Neuronal stem cell (in vitro differentiated cells): ENCODE measurements at regions not wholly inside any gene's neighbourhood (a gene's known extent, or its start where the extent isn't known, plus 50 kb on each side); places are given as distances from the start of the nearest gene placed in this dataset.
A peak's percentile ranks its signal among the peaks of the same experiment; 100 is the strongest.
"Not testable (repeated sequence)": the region's sequence is repeated elsewhere in the genome, so short reads cannot be mapped to it uniquely, and the experiment has no call there.

Source experiments
- DNase-seq: peaks from one replicate; pipeline ENCODE4 v3.0.0-alpha.2; 2013; ENCODE audit warnings: low spot score
- H2AFZ ChIP-seq: one replicate; pipeline ENCODE4 v1.6.1; 2013; ENCODE audit warnings: mild to moderate bottlenecking, low read length, inconsistent platforms
- H2AK5ac ChIP-seq: 2 replicates; pipeline ENCODE4 v1.6.1; 2013; ENCODE audit warnings: low read depth, mild to moderate bottlenecking, inconsistent platforms, low read length, moderate library complexity, mixed read lengths
- H2BK120ac ChIP-seq: 2 replicates; pipeline ENCODE4 v1.6.1; 2013; ENCODE audit warnings: low read depth, mild to moderate bottlenecking, inconsistent platforms, low read length, moderate library complexity, mixed read lengths
- H2BK12ac ChIP-seq: one replicate; pipeline ENCODE4 v1.6.1; 2013; ENCODE audit warnings: low read length, inconsistent platforms
- H2BK15ac ChIP-seq: 2 replicates; pipeline ENCODE4 v1.6.1; 2013; ENCODE audit warnings: mild to moderate bottlenecking, low read length, inconsistent platforms, mixed read lengths
- H2BK5ac ChIP-seq: one replicate; pipeline ENCODE4 v1.6.1; 2013; ENCODE audit warnings: inconsistent platforms, mild to moderate bottlenecking, low read length, moderate library complexity
- H3K14ac ChIP-seq: one replicate; pipeline ENCODE4 v1.6.1; 2013; ENCODE audit warnings: low read length, inconsistent platforms
- H3K18ac ChIP-seq: 2 replicates; pipeline ENCODE4 v1.6.1; 2013; ENCODE audit warnings: low read length, inconsistent platforms
- H3K23ac ChIP-seq: 2 replicates; pipeline ENCODE4 v1.6.1; 2013; ENCODE audit warnings: low read depth, mild to moderate bottlenecking, mixed read lengths, low read length, inconsistent platforms; ENCODE audit not compliant: poor library complexity
- H3K27ac ChIP-seq: replicated peaks from 3 replicates; pipeline ENCODE4 v1.5.1; 2013; ENCODE audit warnings: low read length, inconsistent platforms
- H3K27me3 ChIP-seq, 3 experiments: 2 replicates each; pipeline ENCODE4 v1.6.1; 2013; ENCODE audit warnings: low read length in 3 of 3, mild to moderate bottlenecking in 2 of 3, inconsistent platforms in 1 of 3, low read depth in 1 of 3, mixed read lengths in 1 of 3, moderate library complexity in 1 of 3; ENCODE audit not compliant: control insufficient read depth in 3 of 3, insufficient read depth in 3 of 3
- H3K36me3 ChIP-seq, 2 donors: replicated peaks in 1 of 2; 2 replicates each; pipeline ENCODE4 v1.6.1; 2013; ENCODE audit warnings: low read length in 2 of 2; ENCODE audit not compliant: control insufficient read depth in 2 of 2, insufficient read depth in 2 of 2
- H3K4ac ChIP-seq: 2 replicates; pipeline ENCODE4 v1.6.1; 2013; ENCODE audit warnings: inconsistent platforms, mild to moderate bottlenecking, low read length, moderate library complexity
- H3K4me1 ChIP-seq, 2 donors: 1 replicate in 1 of 2; 2 replicates in 1 of 2; pipeline ENCODE4 v1.6.1; 2013; ENCODE audit warnings: low read length in 2 of 2, low read depth in 1 of 2; ENCODE audit not compliant: control insufficient read depth in 2 of 2, insufficient read depth in 1 of 2
- H3K4me2 ChIP-seq: one replicate; pipeline ENCODE4 v1.6.1; 2013; ENCODE audit warnings: mild to moderate bottlenecking, low read length, inconsistent platforms; ENCODE audit not compliant: insufficient read depth, poor library complexity, severe bottlenecking
- H3K4me3 ChIP-seq, 2 donors: 2 replicates each; pipeline ENCODE4 v1.5.1; 2013; ENCODE audit warnings: low read length in 2 of 2, mild to moderate bottlenecking in 2 of 2, inconsistent platforms in 1 of 2, moderate library complexity in 1 of 2
- H3K79me1 ChIP-seq: one replicate; pipeline ENCODE4 v1.6.1; 2013; ENCODE audit warnings: low read depth, mild to moderate bottlenecking, inconsistent platforms, low read length, moderate library complexity
- H3K9ac ChIP-seq: one replicate; pipeline ENCODE4 v1.6.1; 2013; ENCODE audit warnings: mild to moderate bottlenecking, low read depth, low read length, inconsistent platforms; ENCODE audit not compliant: poor library complexity
- H3K9me3 ChIP-seq, 2 donors: replicated peaks in 1 of 2; 2 replicates each; pipeline versions ENCODE3 to v1.6.1; 2013; ENCODE audit warnings: low read length in 2 of 2, mild to moderate bottlenecking in 2 of 2, inconsistent platforms in 1 of 2, low read depth in 1 of 2, mixed read lengths in 1 of 2, moderate library complexity in 1 of 2; ENCODE audit not compliant: control insufficient read depth in 2 of 2, insufficient read depth in 1 of 2
- H4K8ac ChIP-seq: one replicate; pipeline ENCODE4 v1.6.1; 2013; ENCODE audit warnings: low read depth, mild to moderate bottlenecking, inconsistent platforms, low read length, moderate library complexity
- H4K91ac ChIP-seq: one replicate; pipeline ENCODE4 v1.6.1; 2013; ENCODE audit warnings: low read length, low read depth, mild to moderate bottlenecking, inconsistent platforms; ENCODE audit not compliant: poor library complexity
- WGBS, 2 donors: extraction: QIAGEN DNeasy Blood & Tissue Kit; methylation state at CpG; one replicate each; pipeline ENCODE4 v1.1.7; 2013; ENCODE audit warnings: missing lambda C conversion rate in 2 of 2, mixed read lengths in 1 of 2; ENCODE audit not compliant: insufficient read length in 2 of 2, insufficient replicate concordance in 1 of 2; ENCODE audit errors: extremely low coverage in 2 of 2; 5-methylcytosine and 5-hydroxymethylcytosine counted together

DNA sequence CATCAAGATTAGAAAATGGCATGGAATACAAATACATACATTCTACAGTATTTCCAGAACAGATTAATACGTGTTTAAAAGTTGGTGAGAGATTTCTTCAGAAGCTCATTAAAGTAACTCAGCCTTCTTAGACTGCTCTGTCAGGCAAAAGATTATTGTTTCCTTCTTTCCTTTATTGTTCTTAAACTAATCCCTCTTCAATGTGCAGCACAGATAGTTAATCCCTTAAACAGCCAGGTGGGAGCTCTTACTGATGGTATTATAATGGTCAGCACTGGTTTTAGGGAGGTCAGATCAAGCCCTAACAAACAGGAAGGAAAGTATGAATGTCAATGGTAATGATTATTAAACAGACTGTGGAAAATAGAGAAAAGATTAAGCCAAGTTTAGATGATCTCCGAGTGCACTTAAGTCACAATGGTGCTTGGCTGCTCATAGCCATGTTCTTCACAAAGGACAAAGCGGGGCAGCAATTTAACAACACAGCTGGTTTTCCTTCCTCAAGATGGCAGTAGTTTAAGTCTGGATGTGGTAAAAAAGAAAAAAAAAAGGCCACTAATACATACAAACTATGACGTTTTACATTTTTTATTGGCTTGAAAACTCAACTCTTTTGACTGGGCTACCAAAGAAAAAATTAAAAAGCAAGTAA lies 992.6 kb downstream of the PCDH9 start:
- Histone ChIP-seq H3K9me3 (peaks cover 5 to 11% of the 10 kb centered on the region in 2 donors), H3K4ac (no peak overlapping the region), H4K8ac (no peak overlapping the region), H3K9ac (no peak overlapping the region), H3K4me1 (peaks cover 0 to 4% of the 10 kb centered on the region in 2 donors), H2BK15ac (no peak overlapping the region), H2AK5ac (no peak overlapping the region), H3K36me3 (no peaks in the 10 kb centered on the region), H3K4me3 (no peak overlapping the region), H3K27ac (no peak overlapping the region), H2BK5ac (no peak overlapping the region), H3K27me3 (no peaks in the 10 kb centered on the region), H3K4me2 (no peak overlapping the region), H4K91ac (no peak overlapping the region), H3K23ac (no peak overlapping the region), H2BK12ac (no peak overlapping the region), H3K79me1 (no peaks in the 10 kb centered on the region), H2BK120ac (no peak overlapping the region), H3K14ac (no peak overlapping the region), H3K18ac (no peak overlapping the region), H2AFZ (peak overlapping the region; percentile 68)
- peak; percentile 60 for DNase-seq
- no CpG with 5 or more reads among the region's 4 CpGs for WGBS, 2 donors

DNA sequence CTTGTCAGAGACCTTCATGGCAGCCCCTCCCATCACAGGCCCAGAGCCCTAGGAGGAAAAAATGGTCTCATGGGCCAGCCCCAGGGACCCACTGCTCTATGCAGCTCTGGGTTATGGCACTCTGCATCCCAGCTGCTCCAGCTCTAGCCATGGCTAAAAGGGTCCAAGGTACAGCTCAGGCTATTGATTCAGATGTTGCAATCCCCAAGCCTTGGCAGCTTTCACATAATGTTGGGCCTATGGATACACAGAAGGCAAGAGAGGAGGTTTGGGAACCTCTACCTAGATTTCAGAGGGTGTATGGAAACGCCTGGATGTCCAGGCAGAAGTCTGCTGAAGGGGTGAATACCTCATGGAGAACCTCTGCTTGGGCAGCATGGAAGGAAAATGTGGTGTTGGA lies 996.0 kb downstream of the PCDH9 start:
- no peak overlapping the region for H2AFZ ChIP-seq
- H3K14ac ChIP-seq = no peak overlapping the region
- H2BK120ac ChIP-seq = no peak overlapping the region
- H3K27me3 ChIP-seq = no peaks in the 10 kb centered on the region
- H3K18ac ChIP-seq = no peak overlapping the region
- no peak overlapping the region for H3K23ac ChIP-seq
- H2BK15ac ChIP-seq = no peak overlapping the region
- H2AK5ac ChIP-seq = no peak overlapping the region
- H2BK5ac ChIP-seq = no peak overlapping the region
- H4K91ac ChIP-seq = no peak overlapping the region
- H4K8ac ChIP-seq = no peak overlapping the region
- no peak overlapping the region for H2BK12ac ChIP-seq
- DNase-seq = no peak
- H3K79me1 ChIP-seq = no peaks in the 10 kb centered on the region
- no peak overlapping the region for H3K4me2 ChIP-seq
- H3K4me1 ChIP-seq = peaks cover 0 to 3% of the 10 kb centered on the region in 2 donors
- no peak overlapping the region for H3K27ac ChIP-seq
- WGBS, 2 donors = no CpG with 5 or more reads among the region's 1 CpG
- H3K4ac ChIP-seq = no peak overlapping the region
- no peak overlapping the region for H3K4me3 ChIP-seq
- no peak overlapping the region for H3K9ac ChIP-seq
- peaks cover 5 to 11% of the 10 kb centered on the region in 2 donors for H3K9me3 ChIP-seq
- H3K36me3 ChIP-seq = no peaks in the 10 kb centered on the region

DNA sequence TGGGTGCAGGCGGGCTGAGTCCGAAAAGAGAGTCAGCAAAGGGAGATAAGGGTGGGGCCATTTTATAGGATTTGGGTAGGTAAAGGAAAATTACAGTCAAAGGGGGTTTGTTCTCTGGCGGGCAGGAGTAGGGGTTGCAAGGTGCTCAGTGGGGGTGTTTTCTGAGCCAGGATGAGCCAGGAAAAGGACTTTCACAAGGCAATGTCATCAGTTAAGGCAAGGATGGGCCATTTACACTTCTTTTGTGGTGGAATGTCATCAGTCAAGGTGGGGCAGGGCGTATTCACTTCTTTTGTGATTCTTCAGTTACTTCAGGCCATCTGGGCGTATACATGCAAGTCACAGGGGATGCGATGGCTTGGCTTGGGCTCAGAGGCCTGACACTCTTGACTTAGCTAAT lies 998.2 kb downstream of the PCDH9 start:
- peaks cover 5 to 11% of the 10 kb centered on the region in 2 donors for H3K9me3 ChIP-seq
- not testable (repeated sequence) for H2BK15ac ChIP-seq, H2AK5ac ChIP-seq, H3K9ac ChIP-seq, H3K18ac ChIP-seq, H3K4me1 ChIP-seq, H3K27me3 ChIP-seq, H4K8ac ChIP-seq, H3K79me1 ChIP-seq, H3K23ac ChIP-seq, H2BK120ac ChIP-seq, DNase-seq, H2AFZ ChIP-seq, H3K4me2 ChIP-seq, H3K14ac ChIP-seq, H3K4ac ChIP-seq, H2BK5ac ChIP-seq, H3K4me3 ChIP-seq, H4K91ac ChIP-seq, H3K27ac ChIP-seq, H3K36me3 ChIP-seq, H2BK12ac ChIP-seq
- WGBS, 2 donors = no CpG with 5 or more reads among the region's 6 CpGs

DNA sequence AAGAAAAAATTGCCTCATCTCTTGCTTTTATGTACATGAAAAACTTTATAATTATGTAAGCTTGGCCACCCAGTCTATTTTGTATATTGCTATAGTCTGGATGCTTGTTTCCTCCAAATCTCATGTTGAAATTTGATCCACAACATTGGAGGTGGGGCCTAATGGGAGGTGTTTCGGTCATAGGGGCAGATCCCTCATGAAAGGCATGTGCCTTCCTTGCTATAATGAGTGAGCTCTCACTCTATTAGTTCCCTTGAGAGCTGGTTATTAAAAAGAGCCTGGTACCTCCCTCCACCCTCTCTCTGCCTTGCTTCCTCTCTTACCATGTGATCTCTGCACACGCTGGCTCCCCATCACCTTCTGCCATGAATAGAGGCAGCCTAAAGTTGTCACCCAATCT lies 1005.1 kb downstream of the PCDH9 start:
- peak overlapping the region; percentile 55 for H2AFZ ChIP-seq
- H3K4ac ChIP-seq = no peak overlapping the region
- H2BK12ac ChIP-seq = no peak overlapping the region
- no peak overlapping the region for H2BK15ac ChIP-seq
- H2BK5ac ChIP-seq = no peak overlapping the region
- peak overlapping the region; percentile 54 for H3K27ac ChIP-seq
- DNase-seq = no peak
- H3K9ac ChIP-seq = no peak overlapping the region
- H2AK5ac ChIP-seq = no peak overlapping the region
- H3K4me1 ChIP-seq = peaks cover 7 to 9% of the 10 kb centered on the region in 2 donors
- no peak overlapping the region for H3K14ac ChIP-seq
- no peaks in the 10 kb centered on the region for H3K9me3 ChIP-seq
- no peak overlapping the region for H4K91ac ChIP-seq
- no CpG with 5 or more reads among the region's 2 CpGs for WGBS, 2 donors
- no peak overlapping the region for H3K23ac ChIP-seq
- H3K36me3 ChIP-seq = no peaks in the 10 kb centered on the region
- no peak overlapping the region for H3K4me3 ChIP-seq
- H3K79me1 ChIP-seq = no peaks in the 10 kb centered on the region
- no peak overlapping the region for H2BK120ac ChIP-seq
- H3K4me2 ChIP-seq = no peak overlapping the region
- H4K8ac ChIP-seq = no peak overlapping the region
- no peak overlapping the region for H3K18ac ChIP-seq
- H3K27me3 ChIP-seq = no peaks in the 10 kb centered on the region
